ENCODE measurements at regions not wholly inside any gene's neighbourhood (a gene's known extent, or its start where the extent isn't known, plus 50 kb on each side); places are given as distances from the start of the nearest gene placed in this dataset.

DNA sequence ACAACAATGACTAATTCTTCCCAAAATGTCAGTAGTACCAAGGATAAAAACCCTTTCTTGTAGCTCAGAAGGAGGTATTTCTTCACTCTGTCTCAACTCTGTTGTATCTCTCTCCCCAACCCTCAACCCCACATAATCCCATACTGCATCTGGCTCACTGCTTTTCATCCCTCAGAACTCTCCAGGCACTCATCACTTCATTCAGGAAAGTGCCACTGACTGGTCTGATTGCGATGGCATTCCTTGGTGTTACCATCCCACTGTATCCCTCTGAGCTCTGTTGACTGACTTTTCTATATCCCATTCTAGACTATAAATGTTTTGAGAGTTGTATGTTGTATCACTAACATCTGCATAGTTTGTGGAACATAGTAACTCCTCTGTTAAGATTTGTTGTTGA is 483.5 kb upstream of the ADGRL2 start:
- TF ChIP-seq, protein P1, sequence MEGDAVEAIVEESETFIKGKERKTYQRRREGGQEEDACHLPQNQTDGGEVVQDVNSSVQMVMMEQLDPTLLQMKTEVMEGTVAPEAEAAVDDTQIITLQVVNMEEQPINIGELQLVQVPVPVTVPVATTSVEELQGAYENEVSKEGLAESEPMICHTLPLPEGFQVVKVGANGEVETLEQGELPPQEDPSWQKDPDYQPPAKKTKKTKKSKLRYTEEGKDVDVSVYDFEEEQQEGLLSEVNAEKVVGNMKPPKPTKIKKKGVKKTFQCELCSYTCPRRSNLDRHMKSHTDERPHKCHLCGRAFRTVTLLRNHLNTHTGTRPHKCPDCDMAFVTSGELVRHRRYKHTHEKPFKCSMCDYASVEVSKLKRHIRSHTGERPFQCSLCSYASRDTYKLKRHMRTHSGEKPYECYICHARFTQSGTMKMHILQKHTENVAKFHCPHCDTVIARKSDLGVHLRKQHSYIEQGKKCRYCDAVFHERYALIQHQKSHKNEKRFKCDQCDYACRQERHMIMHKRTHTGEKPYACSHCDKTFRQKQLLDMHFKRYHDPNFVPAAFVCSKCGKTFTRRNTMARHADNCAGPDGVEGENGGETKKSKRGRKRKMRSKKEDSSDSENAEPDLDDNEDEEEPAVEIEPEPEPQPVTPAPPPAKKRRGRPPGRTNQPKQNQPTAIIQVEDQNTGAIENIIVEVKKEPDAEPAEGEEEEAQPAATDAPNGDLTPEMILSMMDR (IDR thresholded peaks at IDR 0.05; ENCODE audit: borderline replicate concordance, insufficient read depth, low read depth, low read length) = no peak
- H3K4me3 ChIP-seq (ENCODE audit: low read depth, low read length) = no peak overlapping the region

DNA sequence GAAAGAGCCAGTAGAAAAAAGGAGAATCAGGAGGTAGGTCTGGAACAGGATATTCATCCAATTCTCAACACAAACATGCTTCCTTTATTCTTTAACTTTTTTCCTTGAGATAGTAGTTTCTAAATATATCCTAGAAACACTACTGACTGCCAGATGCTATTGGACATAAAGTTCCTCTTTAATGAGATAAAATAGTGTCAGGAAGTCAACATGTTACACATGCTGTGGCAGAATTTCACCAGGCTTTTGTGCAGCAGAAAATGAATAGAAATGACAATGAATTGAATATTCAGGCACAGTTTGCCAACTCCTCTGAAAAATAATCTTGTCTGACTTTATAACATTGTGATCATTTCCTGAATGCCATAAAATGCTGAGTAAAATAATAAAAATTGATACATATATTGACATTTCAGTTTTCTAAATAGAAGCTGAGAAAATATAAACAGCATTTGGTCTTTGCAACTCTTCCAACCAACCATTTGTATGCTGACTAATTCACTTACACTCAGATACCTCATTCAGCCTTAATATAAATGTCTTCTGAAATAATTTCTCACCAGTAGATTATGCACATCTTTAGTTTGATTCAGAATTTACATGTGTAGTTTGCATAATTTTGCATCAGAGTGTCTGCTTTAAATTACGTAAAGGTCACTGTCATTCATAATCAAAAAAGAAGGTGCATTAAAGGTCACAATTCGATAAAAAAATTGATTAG is 486.1 kb upstream of the ADGRL2 start:
- TF ChIP-seq, protein P1 (IDR thresholded peaks at IDR 0.05; ENCODE audit: borderline replicate concordance, insufficient read depth, low read depth, low read length) = no peak
- H3K4me3 ChIP-seq (ENCODE audit: low read depth, low read length) = no peak overlapping the region

DNA sequence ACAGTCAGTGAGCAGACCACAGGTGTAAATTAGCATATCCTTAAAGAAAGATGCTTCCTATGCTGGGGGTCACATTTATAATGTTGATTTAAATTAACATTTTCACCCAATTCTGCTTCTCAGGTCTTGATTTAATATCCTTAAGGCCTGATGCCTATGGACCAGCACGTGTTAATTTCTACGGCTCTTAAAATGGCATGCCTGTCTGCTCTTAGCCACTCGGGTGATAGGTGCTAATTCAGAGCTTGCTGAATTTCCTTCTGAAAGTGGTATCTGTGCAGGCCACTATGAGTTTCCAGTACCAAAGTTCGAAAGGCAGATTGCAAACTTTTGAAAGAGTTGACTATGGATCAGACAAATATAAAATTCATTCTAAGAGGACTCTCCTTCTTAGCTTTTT is 487.4 kb upstream of the ADGRL2 start:
- no peak overlapping the region for H3K4me3 ChIP-seq (ENCODE audit: low read depth, low read length)
- TF ChIP-seq, protein P1 (IDR thresholded peaks at IDR 0.05; ENCODE audit: borderline replicate concordance, insufficient read depth, low read depth, low read length) = no peak

DNA sequence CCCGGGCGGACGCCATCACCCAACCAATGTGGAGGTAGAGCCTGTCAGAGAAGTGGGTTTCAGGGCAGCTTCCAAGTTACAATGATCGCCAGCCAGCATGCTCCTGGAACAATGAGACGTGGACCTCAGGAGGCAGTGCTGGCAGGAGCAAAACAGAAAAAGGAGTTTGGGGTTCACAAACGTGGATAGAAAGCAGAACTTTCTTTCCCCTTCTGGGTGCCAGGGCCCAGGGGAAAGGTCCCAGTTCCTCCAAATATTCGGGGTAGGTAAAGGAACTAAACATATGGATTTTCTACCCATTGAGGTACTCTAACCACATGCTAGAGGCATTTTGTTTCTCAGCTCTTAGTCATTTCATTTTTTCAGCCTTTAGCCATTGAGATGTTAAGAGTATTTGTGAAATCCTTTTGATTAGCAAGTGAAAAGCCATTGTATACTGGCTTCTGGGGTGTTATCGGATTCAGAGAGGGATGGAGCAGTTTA is 488.4 kb upstream of the ADGRL2 start:
- H3K4me3 ChIP-seq (ENCODE audit: low read depth, low read length) = no peak overlapping the region

DNA sequence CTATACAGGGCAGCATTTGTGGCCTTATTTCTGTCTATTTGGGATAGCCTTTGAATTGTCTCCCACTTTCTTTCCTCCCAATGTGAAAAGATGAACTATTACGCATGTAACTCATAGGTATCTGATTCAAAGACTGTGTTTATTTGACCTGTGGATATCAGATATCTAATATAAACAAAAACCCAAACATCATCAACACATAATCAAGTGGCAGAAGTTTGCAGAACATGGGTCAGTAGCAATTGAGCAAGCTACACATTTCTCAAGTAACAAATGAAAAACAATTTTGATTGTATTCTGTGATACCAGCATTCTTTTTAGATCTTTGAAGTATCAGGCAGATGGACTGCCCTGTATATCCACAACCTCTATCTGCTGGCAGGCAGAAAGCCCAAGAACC is 490.5 kb upstream of the ADGRL2 start:
- H3K4me3 ChIP-seq (ENCODE audit: low read depth, low read length) = no peak overlapping the region
- TF ChIP-seq, protein P1 (IDR thresholded peaks at IDR 0.05; ENCODE audit: borderline replicate concordance, insufficient read depth, low read depth, low read length) = no peak

More for the DNA sequence above, 488.4 kb upstream of the ADGRL2 start:
- TF ChIP-seq, protein P1 (IDR thresholded peaks at IDR 0.05; ENCODE audit: borderline replicate concordance, insufficient read depth, low read depth, low read length) = no peak

DNA sequence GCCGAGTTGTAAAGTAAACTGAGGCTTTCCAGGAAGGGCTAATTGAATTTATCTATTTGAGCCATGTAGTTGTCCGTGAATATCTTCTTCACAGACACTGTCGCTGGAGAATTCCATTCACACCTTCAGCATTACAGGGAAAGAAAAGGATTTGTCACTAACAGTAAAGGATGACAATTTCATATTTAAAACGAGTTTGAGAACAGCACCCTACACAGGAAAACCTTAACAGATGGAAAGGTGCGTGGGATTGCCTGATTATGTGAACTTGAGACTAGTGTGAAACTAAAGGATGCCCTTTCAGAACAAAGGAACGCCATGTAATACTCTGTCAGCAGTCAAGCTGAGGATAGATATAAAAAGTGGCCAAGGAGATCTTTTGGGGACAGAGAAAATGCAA is 492.5 kb upstream of the ADGRL2 start:
- H3K4me3 ChIP-seq (ENCODE audit: low read depth, low read length) = no peak overlapping the region
- TF ChIP-seq, protein P1 (IDR thresholded peaks at IDR 0.05; ENCODE audit: borderline replicate concordance, insufficient read depth, low read depth, low read length) = no peak

DNA sequence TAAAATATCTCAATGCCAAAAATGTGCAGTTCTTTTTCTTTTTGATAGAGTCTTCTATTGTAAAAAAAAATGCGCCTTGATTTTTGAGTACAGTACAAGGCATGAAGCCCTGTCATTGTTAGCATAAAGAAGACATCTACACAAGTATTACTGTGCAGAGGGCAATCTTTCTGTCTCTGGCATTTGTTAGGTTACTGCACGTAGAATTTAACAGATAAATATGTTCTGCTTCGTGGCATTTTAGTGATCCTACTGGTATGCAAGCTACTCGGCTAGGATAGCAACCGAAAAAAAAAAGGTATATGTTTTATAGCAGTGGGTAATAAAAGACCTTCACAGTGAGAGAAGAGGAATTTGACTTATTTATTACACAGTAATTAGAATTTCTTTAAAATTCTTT is 492.9 kb upstream of the ADGRL2 start:
- H3K4me3 ChIP-seq (ENCODE audit: low read depth, low read length) = no peak overlapping the region
- TF ChIP-seq, protein P1 (IDR thresholded peaks at IDR 0.05; ENCODE audit: borderline replicate concordance, insufficient read depth, low read depth, low read length) = no peak

Measured in GM12875 (cell line).